ENCODE measurements at regions not wholly inside any gene's neighbourhood (a gene's known extent, or its start where the extent isn't known, plus 50 kb on each side); places are given as distances from the start of the nearest gene placed in this dataset.

- Histone ChIP-seq H3K9me3 (ENCODE audit: low read depth, low read length, poor library complexity, severe bottlenecking) (no peaks in the 10 kb centered on the region), H3K36me3 (ENCODE audit: insufficient read depth, low read length, poor library complexity, severe bottlenecking) (no peaks in the 10 kb centered on the region), H3K4me3 (ENCODE audit: low read depth, low read length, poor library complexity, severe bottlenecking) (no peak overlapping the region), H3K27me3 (replicated peaks; ENCODE audit: insufficient read depth, low read depth, low read length, poor library complexity) (no peaks in the 10 kb centered on the region), H3K27ac (ENCODE audit: low read depth, low read length, poor library complexity, severe bottlenecking) (peak overlapping the region; percentile 46), H3K4me1 (ENCODE audit: insufficient read depth, low read length, poor library complexity, severe bottlenecking) (peaks cover 27% of the 10 kb centered on the region)
- ChIA-PET CTCF (no interaction called here), POLR2A (ENCODE audit: low non-redundant PET) (no interaction called here)
- no peak for TF ChIP-seq CTCF (conservative IDR thresholded peaks at IDR 0.05; ENCODE audit: low read depth, low read length)
- TF ChIP-seq EZH2 (IDR thresholded peaks at IDR 0.05; ENCODE audit: borderline replicate concordance, low read depth, low read length, poor library complexity, severe bottlenecking), result no peak
- DNase-seq (ENCODE audit: low spot score), result no peak
- BruUV-seq (replicated peaks), result no TSS peak
- intact Hi-C loops (cut with micrococcal nuclease; ENCODE audit: unreplicated experiment), result loop anchor here (5.0 kb wide), 1 partner anchor 143 kb away; no protein-coding TSS in a partner anchor
Observed at GRCh38 chr9:129480227-129480626, 140.7 kb downstream of the C9orf50 start.

GRCh38 chr9:129479631-129480011 lies 141.3 kb downstream of the C9orf50 start:
- Histone ChIP-seq H3K27ac (ENCODE audit: low read depth, low read length, poor library complexity, severe bottlenecking) (peak overlapping the region; percentile 15), H3K9me3 (ENCODE audit: low read depth, low read length, poor library complexity, severe bottlenecking) (no peaks in the 10 kb centered on the region), H3K4me3 (ENCODE audit: low read depth, low read length, poor library complexity, severe bottlenecking) (no peak overlapping the region), H3K27me3 (replicated peaks; ENCODE audit: insufficient read depth, low read depth, low read length, poor library complexity) (no peaks in the 10 kb centered on the region), H3K36me3 (ENCODE audit: insufficient read depth, low read length, poor library complexity, severe bottlenecking) (no peaks in the 10 kb centered on the region), H3K4me1 (ENCODE audit: insufficient read depth, low read length, poor library complexity, severe bottlenecking) (peaks cover 27% of the 10 kb centered on the region)
- no TSS peak for BruUV-seq (replicated peaks)
- ChIA-PET POLR2A (ENCODE audit: low non-redundant PET) (no interaction called here), CTCF (no interaction called here)
- intact Hi-C loops (cut with micrococcal nuclease; ENCODE audit: unreplicated experiment), result loop anchor here (5.0 kb wide), 1 partner anchor 142 kb away; no protein-coding TSS in a partner anchor
- TF ChIP-seq CTCF (conservative IDR thresholded peaks at IDR 0.05; ENCODE audit: low read depth, low read length) (no peak), EZH2 (IDR thresholded peaks at IDR 0.05; ENCODE audit: borderline replicate concordance, low read depth, low read length, poor library complexity, severe bottlenecking) (no peak)
- no peak for DNase-seq (ENCODE audit: low spot score)

- intact Hi-C loops (cut with micrococcal nuclease; ENCODE audit: unreplicated experiment), result no loop called here
- Histone ChIP-seq H3K4me3 (ENCODE audit: low read depth, low read length, poor library complexity, severe bottlenecking) (no peak overlapping the region), H3K9me3 (ENCODE audit: low read depth, low read length, poor library complexity, severe bottlenecking) (no peaks in the 10 kb centered on the region), H3K27me3 (replicated peaks; ENCODE audit: insufficient read depth, low read depth, low read length, poor library complexity) (no peaks in the 10 kb centered on the region), H3K36me3 (ENCODE audit: insufficient read depth, low read length, poor library complexity, severe bottlenecking) (no peaks in the 10 kb centered on the region), H3K27ac (ENCODE audit: low read depth, low read length, poor library complexity, severe bottlenecking) (peak overlapping the region; percentile 15), H3K4me1 (ENCODE audit: insufficient read depth, low read length, poor library complexity, severe bottlenecking) (peaks cover 23% of the 10 kb centered on the region)
- ChIA-PET CTCF (no interaction called here), POLR2A (ENCODE audit: low non-redundant PET) (no interaction called here)
- BruUV-seq (replicated peaks), result no TSS peak
- TF ChIP-seq CTCF (conservative IDR thresholded peaks at IDR 0.05; ENCODE audit: low read depth, low read length), result no peak
- TF ChIP-seq EZH2 (IDR thresholded peaks at IDR 0.05; ENCODE audit: borderline replicate concordance, low read depth, low read length, poor library complexity, severe bottlenecking), result no peak
- DNase-seq (ENCODE audit: low spot score), result no peak
Observed at GRCh38 chr9:129478961-129479630, 141.8 kb downstream of the C9orf50 start.
